Activated CD4-positive, alpha-beta T cell treated with anti-CD3 and anti-CD28 coated beads, Interleukin-2, amount 10 ng/mL, durations not matched to agents 7 days and 5 days (primary cell): ENCODE measurements at regions not wholly inside any gene's neighbourhood (a gene's known extent, or its start where the extent isn't known, plus 50 kb on each side); places are given as distances from the start of the nearest gene placed in this dataset.

Experiments
- CTCF ChIA-PET: fragments of 350-600 bp; sonication (Branson Sonifier 250); formaldehyde crosslinking; loops from one replicate; lab custom pipeline; 2021; ENCODE audit warnings: antibody characterized with exemption; lab: Charles Lee
- POLR2A ChIA-PET: fragments of 350-600 bp; sonication (Branson Sonifier 250); formaldehyde crosslinking; loops from one replicate; lab custom pipeline; 2021; ENCODE audit warnings: antibody characterized with exemption; lab: Charles Lee
- DNase-seq: peaks from one replicate; pipeline ENCODE4 v3.0.0-alpha.2; 2020
- H3K27ac Mint-ChIP-seq: one replicate; pipeline ENCODE4 v1.8.0; 2021; ENCODE audit warnings: mild to moderate bottlenecking, moderate library complexity, mixed read lengths
- H3K27me3 Mint-ChIP-seq: one replicate; pipeline ENCODE4 v1.8.0; 2021; ENCODE audit warnings: mixed read lengths
- H3K36me3 Mint-ChIP-seq: one replicate; pipeline ENCODE4 v1.8.0; 2021; ENCODE audit warnings: low read depth, mixed read lengths
- H3K4me1 Mint-ChIP-seq: one replicate; pipeline ENCODE4 v1.8.0; 2021; ENCODE audit warnings: mixed read lengths
- H3K4me3 Mint-ChIP-seq: one replicate; pipeline ENCODE4 v1.8.0; 2021; ENCODE audit warnings: mild to moderate bottlenecking, moderate library complexity, mixed read lengths
- H3K9me3 Mint-ChIP-seq: one replicate; pipeline ENCODE4 v1.8.0; 2021; ENCODE audit warnings: mixed read lengths

GRCh38 chr11:25902476-25902875 lies 429.5 kb upstream of the ANO3 start:
- no peaks in the 10 kb centered on the region for H3K36me3 Mint-ChIP-seq
- H3K4me3 Mint-ChIP-seq: no peak overlapping the region
- no peaks in the 10 kb centered on the region for H3K4me1 Mint-ChIP-seq
- POLR2A ChIA-PET: no interaction called here
- H3K27ac Mint-ChIP-seq: no peak overlapping the region
- no peaks in the 10 kb centered on the region for H3K27me3 Mint-ChIP-seq
- no peak for DNase-seq
- peaks cover 3% of the 10 kb centered on the region for H3K9me3 Mint-ChIP-seq
- CTCF ChIA-PET: no interaction called here

GRCh38 chr11:25908726-25909125 lies 423.2 kb upstream of the ANO3 start:
- DNase-seq: no peak

GRCh38 chr11:25910086-25910485 lies 421.8 kb upstream of the ANO3 start:
- Mint-ChIP-seq H3K27me3 (no peaks in the 10 kb centered on the region), H3K4me3 (no peak overlapping the region), H3K27ac (no peak overlapping the region), H3K4me1 (no peaks in the 10 kb centered on the region), H3K9me3 (no peaks in the 10 kb centered on the region), H3K36me3 (no peaks in the 10 kb centered on the region)
- no peak for DNase-seq
- POLR2A ChIA-PET: no interaction called here
- CTCF ChIA-PET: no interaction called here

More at GRCh38 chr11:25908726-25909125, 423.2 kb upstream of the ANO3 start:
- Mint-ChIP-seq H3K4me3 (no peak overlapping the region), H3K27me3 (no peaks in the 10 kb centered on the region), H3K4me1 (no peaks in the 10 kb centered on the region), H3K36me3 (no peaks in the 10 kb centered on the region), H3K9me3 (no peaks in the 10 kb centered on the region), H3K27ac (no peak overlapping the region)
- CTCF ChIA-PET: interaction anchor here (0.5 kb wide), 1 partner anchor 376 kb away, joined by 5 read pairs; no protein-coding TSS in a partner anchor
- POLR2A ChIA-PET: no interaction called here

GRCh38 chr11:25920356-25920755 lies 411.6 kb upstream of the ANO3 start:
- H3K9me3 Mint-ChIP-seq: peaks cover 11% of the 10 kb centered on the region
- no peaks in the 10 kb centered on the region for H3K4me1 Mint-ChIP-seq
- H3K27ac Mint-ChIP-seq: no peak overlapping the region
- no peak overlapping the region for H3K4me3 Mint-ChIP-seq
- POLR2A ChIA-PET: no interaction called here
- CTCF ChIA-PET: interaction anchor here (0.7 kb wide), 1 partner anchor 61 kb away, joined by 3 read pairs; no protein-coding TSS in a partner anchor
- no peaks in the 10 kb centered on the region for H3K36me3 Mint-ChIP-seq
- H3K27me3 Mint-ChIP-seq: no peaks in the 10 kb centered on the region
- no peak for DNase-seq

- POLR2A ChIA-PET: no interaction called here
- DNase-seq: no peak
- no peak overlapping the region for H3K27ac Mint-ChIP-seq
- H3K4me3 Mint-ChIP-seq: no peak overlapping the region
- CTCF ChIA-PET: no interaction called here
- no peaks in the 10 kb centered on the region for H3K27me3 Mint-ChIP-seq
- no peaks in the 10 kb centered on the region for H3K36me3 Mint-ChIP-seq
- peaks cover 11% of the 10 kb centered on the region for H3K9me3 Mint-ChIP-seq
- H3K4me1 Mint-ChIP-seq: no peaks in the 10 kb centered on the region
Observed at GRCh38 chr11:25924586-25924985, 407.3 kb upstream of the ANO3 start.

- CTCF ChIA-PET: no interaction called here
- DNase-seq: no peak
- Mint-ChIP-seq H3K27ac (no peak overlapping the region), H3K9me3 (peaks cover 11% of the 10 kb centered on the region), H3K4me1 (no peaks in the 10 kb centered on the region), H3K36me3 (no peaks in the 10 kb centered on the region), H3K27me3 (no peaks in the 10 kb centered on the region), H3K4me3 (no peak overlapping the region)
- POLR2A ChIA-PET: no interaction called here
Observed at GRCh38 chr11:25925359-25925758, 406.6 kb upstream of the ANO3 start.

GRCh38 chr11:25927411-25927953 lies 404.4 kb upstream of the ANO3 start:
- H3K4me3 Mint-ChIP-seq: no peak overlapping the region
- H3K27me3 Mint-ChIP-seq: no peaks in the 10 kb centered on the region
- ChIA-PET POLR2A (no interaction called here), CTCF (no interaction called here)
- no peak overlapping the region for H3K27ac Mint-ChIP-seq
- DNase-seq: no peak
- no peaks in the 10 kb centered on the region for H3K36me3 Mint-ChIP-seq
- peaks cover 10% of the 10 kb centered on the region for H3K9me3 Mint-ChIP-seq
- H3K4me1 Mint-ChIP-seq: no peaks in the 10 kb centered on the region

GRCh38 chr11:25928076-25928475 lies 403.9 kb upstream of the ANO3 start:
- H3K9me3 Mint-ChIP-seq: peaks cover 7% of the 10 kb centered on the region
- no peaks in the 10 kb centered on the region for H3K27me3 Mint-ChIP-seq
- no peaks in the 10 kb centered on the region for H3K36me3 Mint-ChIP-seq
- H3K4me1 Mint-ChIP-seq: no peaks in the 10 kb centered on the region
- H3K4me3 Mint-ChIP-seq: no peak overlapping the region
- ChIA-PET POLR2A (no interaction called here), CTCF (no interaction called here)
- H3K27ac Mint-ChIP-seq: no peak overlapping the region
- DNase-seq: no peak

- no peak overlapping the region for H3K27ac Mint-ChIP-seq
- no peaks in the 10 kb centered on the region for H3K36me3 Mint-ChIP-seq
- H3K9me3 Mint-ChIP-seq: peaks cover 5% of the 10 kb centered on the region
- ChIA-PET POLR2A (no interaction called here), CTCF (no interaction called here)
- H3K4me3 Mint-ChIP-seq: no peak overlapping the region
- H3K27me3 Mint-ChIP-seq: no peaks in the 10 kb centered on the region
- no peak for DNase-seq
- H3K4me1 Mint-ChIP-seq: no peaks in the 10 kb centered on the region
Observed at GRCh38 chr11:25938952-25939351, 393.0 kb upstream of the ANO3 start.

- Mint-ChIP-seq H3K27ac (no peak overlapping the region), H3K4me3 (no peak overlapping the region), H3K36me3 (no peaks in the 10 kb centered on the region), H3K4me1 (no peaks in the 10 kb centered on the region), H3K27me3 (no peaks in the 10 kb centered on the region), H3K9me3 (peaks cover 3% of the 10 kb centered on the region)
- POLR2A ChIA-PET: no interaction called here
- no peak for DNase-seq
- CTCF ChIA-PET: no interaction called here
Observed at GRCh38 chr11:25939691-25940090, 392.2 kb upstream of the ANO3 start.

GRCh38 chr11:25941353-25941752 lies 390.6 kb upstream of the ANO3 start:
- H3K4me1 Mint-ChIP-seq: no peaks in the 10 kb centered on the region
- no peak for DNase-seq
- peaks cover 2% of the 10 kb centered on the region for H3K9me3 Mint-ChIP-seq
- H3K36me3 Mint-ChIP-seq: no peaks in the 10 kb centered on the region
- POLR2A ChIA-PET: no interaction called here
- CTCF ChIA-PET: no interaction called here
- H3K27ac Mint-ChIP-seq: no peak overlapping the region
- no peak overlapping the region for H3K4me3 Mint-ChIP-seq
- H3K27me3 Mint-ChIP-seq: no peaks in the 10 kb centered on the region

GRCh38 chr11:25943031-25943430 lies 388.9 kb upstream of the ANO3 start:
- no peaks in the 10 kb centered on the region for H3K36me3 Mint-ChIP-seq
- no peaks in the 10 kb centered on the region for H3K27me3 Mint-ChIP-seq
- no peak overlapping the region for H3K4me3 Mint-ChIP-seq
- ChIA-PET POLR2A (no interaction called here), CTCF (no interaction called here)
- H3K27ac Mint-ChIP-seq: no peak overlapping the region
- H3K9me3 Mint-ChIP-seq: peaks cover 2% of the 10 kb centered on the region
- DNase-seq: no peak
- H3K4me1 Mint-ChIP-seq: no peaks in the 10 kb centered on the region

GRCh38 chr11:25943777-25944661 lies 387.9 kb upstream of the ANO3 start:
- no peak for DNase-seq
- POLR2A ChIA-PET: no interaction called here
- CTCF ChIA-PET: no interaction called here
- H3K4me1 Mint-ChIP-seq: no peaks in the 10 kb centered on the region
- no peak overlapping the region for H3K4me3 Mint-ChIP-seq
- no peak overlapping the region for H3K27ac Mint-ChIP-seq
- no peaks in the 10 kb centered on the region for H3K27me3 Mint-ChIP-seq
- peaks cover 2% of the 10 kb centered on the region for H3K9me3 Mint-ChIP-seq
- no peaks in the 10 kb centered on the region for H3K36me3 Mint-ChIP-seq
